Left ventricle myocardium superior (tissue), 1 donor: ENCODE measurements at regions not wholly inside any gene's neighbourhood (a gene's known extent, or its start where the extent isn't known, plus 50 kb on each side); places are given as distances from the start of the nearest gene placed in this dataset.
"Not testable (repeated sequence)": the region's sequence is repeated elsewhere in the genome, so short reads cannot be mapped to it uniquely, and the experiment has no call there.

Experiments
- ATAC-seq: fragments of 200-7000 bp; cut with Tn5 transposase; one replicate; pipeline ENCODE4 v1.9.1; 2020; ENCODE audit warnings: mild to moderate bottlenecking, moderate library complexity
- DNase-seq: peaks from one replicate; pipeline ENCODE4 v3.0.0-alpha.2; 2020
- intact Hi-C: fragments of 100-400 bp; cut with micrococcal nuclease; formaldehyde crosslinking; loops from one replicate; pipeline ENCODE4 v1.11.0; 2022
- donor health status: DM: no; HTN: yes; CAD: no; lungs with severe emphysema.

DNA sequence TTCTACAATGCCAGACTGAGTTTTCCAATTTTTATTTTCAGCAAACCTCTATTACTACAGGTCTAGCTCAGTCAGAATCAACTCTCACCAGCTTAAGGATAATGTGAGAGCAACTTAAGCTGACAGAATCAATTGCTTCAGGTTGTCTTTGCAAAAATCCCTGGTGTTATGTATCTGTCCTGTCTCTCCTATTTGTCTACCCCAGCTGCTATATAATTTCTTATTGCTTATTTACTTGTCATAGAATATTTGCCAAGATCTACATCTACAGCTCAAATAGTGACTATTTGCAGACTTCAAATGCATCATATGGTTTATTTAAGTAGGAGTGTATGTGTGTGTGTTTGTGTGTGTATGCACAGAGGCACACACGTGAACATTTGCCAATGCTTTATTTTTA is 54.1 kb downstream of the FOXG1 start:
- DNase-seq, result no peak
- intact Hi-C loops, result no loop called here
- no peak for ATAC-seq

DNA sequence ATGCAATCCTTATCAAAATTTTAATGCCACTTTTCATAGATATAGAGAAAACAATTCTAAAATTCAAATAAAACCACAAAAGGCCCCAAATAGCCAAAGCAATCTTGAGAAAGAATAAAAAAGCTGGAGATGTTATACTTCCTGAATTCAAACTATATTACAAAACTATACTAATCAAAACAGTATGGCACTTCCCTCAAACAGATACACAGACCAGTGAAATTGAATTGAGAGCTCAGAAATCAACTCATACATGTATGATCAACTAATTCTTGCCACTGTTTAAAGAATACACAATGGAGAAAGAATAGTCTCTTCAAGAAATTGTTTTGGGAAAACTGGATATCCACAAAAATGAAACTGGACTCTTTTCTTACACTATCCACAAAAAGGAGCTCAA is 55.4 kb downstream of the FOXG1 start:
- intact Hi-C loops, result no loop called here
- no peak for ATAC-seq

DNA sequence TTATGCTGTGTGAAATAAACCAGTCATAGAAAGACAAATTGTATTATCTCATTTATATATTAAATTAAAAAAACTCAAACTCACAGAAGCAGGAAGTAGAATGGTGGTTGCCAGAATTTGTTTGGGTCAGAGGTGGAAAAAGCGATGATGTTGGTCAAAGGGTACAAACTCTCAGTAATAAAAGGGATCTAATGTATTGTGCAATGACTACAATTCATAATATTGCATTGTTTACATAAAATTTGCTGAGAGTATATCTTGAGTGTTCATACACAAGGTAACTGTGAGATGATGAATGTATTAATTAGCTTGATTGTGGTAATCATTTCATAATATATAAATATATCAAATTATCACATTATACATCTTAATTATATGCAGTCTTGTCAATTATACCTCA is 56.7 kb downstream of the FOXG1 start:
- intact Hi-C loops, result no loop called here
- no peak for ATAC-seq
- no peak for DNase-seq

More for the DNA sequence above, 55.4 kb downstream of the FOXG1 start:
- DNase-seq, result no peak

DNA sequence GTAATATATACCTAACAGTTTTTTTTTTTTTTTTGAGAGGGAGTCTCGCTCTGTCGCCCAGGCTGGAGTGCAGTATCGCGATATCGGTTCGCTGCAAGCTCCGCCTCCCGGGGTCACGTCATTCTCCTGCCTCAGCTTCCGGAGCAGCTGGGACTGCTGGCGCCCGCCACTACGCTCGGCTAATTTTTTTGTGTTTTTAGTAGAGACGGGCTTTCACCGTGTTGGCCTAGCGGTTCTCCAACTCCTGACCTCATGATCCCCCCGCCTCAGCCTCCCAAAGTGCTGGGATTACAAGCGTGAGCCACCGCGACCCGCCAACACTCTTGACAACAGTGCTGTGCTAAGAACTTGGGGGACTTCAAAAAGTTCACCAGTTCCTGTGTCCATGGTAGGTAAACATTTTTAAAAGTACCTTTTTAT is 63.5 kb downstream of the FOXG1 start:
- ATAC-seq (no peak), DNase-seq (no peak)
- intact Hi-C loops, result no loop called here

DNA sequence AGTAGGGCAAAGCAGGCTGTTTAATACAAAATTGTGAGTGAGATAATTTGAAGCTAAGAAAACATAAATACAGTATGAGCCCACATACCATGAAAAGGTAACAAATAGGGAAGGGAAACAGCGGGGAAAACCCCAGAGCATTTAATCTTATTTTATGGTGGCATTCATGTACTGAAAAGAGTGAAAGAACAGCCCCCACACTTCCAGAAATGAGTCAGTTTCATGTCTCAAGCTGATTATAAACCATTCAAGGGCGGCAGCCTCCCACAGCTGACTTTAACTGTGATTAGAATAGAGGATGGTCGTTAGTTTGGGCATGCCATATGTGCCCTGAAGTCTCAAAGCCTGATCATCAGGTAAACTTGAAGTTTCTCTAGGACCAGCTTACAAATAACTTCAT is 64.5 kb downstream of the FOXG1 start:
- ATAC-seq, result no peak
- no peak for DNase-seq
- intact Hi-C loops, result no loop called here

DNA sequence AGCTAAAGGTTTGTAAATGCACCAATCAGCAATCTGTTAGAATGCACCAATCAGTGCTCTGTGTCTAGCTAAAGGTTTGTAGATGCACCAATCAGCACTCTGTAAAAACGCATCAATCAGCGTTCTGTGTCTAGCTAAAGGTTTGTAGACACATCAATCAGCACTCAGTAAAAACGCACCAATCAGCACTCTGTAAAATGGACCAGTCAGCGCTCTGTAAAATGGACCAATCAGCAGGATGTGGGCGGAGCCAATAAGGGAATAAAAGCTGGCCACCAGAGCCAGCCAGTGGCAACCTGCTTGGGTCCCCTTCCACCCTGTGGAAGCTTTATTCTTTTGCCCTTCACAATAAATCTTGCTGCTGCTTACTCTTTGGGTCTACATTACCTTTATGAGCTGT is 76.0 kb downstream of the FOXG1 start:
- intact Hi-C loops, DNase-seq, ATAC-seq: not testable (repeated sequence)

DNA sequence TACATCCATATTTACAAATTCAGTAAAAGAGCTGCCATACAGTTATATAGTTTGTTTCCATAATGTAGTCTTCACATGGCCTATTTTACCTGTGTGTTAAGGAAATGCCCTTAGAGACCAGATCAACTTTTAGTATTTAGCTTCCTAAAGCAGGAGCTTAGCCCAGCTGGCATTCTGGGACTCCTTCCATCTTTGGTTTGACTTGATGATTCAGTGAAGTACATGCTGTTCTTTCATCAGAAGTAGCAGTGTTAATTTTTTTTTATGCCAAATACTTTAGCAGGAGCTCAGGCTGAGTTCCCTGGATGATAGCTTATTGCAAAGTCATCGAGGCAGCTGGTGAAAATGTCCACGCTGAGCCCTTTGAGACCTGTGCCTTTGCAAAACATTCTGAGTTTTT is 101.0 kb downstream of the FOXG1 start:
- DNase-seq (no peak), ATAC-seq (no peak)
- intact Hi-C loops, result no loop called here

DNA sequence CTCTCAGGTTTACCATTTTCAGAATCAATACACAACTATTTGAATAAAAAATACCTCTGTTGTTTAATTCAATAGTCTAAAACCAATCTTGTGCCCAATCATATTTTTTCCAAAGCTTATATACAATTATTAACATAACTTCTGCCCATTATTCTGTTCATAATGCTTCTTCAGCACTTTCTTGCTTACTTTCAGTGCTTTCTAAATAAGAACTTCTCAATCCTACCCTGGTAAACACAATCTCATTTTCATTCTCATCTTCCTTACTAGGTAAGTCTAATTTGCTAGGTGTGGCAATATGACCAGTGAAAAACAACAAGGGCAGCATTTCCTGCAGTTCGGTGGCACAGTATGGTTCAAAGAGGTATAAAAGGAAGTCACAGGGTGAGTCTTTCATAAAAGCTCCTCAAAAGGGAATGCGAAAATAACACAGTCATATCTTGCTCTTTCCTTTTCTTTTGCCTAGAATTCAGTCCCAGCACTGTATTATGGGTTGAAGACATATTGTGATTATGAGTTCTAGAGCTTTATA is 103.5 kb downstream of the FOXG1 start:
- ATAC-seq, result no peak
- intact Hi-C loops, result no loop called here
- DNase-seq, result no peak

DNA sequence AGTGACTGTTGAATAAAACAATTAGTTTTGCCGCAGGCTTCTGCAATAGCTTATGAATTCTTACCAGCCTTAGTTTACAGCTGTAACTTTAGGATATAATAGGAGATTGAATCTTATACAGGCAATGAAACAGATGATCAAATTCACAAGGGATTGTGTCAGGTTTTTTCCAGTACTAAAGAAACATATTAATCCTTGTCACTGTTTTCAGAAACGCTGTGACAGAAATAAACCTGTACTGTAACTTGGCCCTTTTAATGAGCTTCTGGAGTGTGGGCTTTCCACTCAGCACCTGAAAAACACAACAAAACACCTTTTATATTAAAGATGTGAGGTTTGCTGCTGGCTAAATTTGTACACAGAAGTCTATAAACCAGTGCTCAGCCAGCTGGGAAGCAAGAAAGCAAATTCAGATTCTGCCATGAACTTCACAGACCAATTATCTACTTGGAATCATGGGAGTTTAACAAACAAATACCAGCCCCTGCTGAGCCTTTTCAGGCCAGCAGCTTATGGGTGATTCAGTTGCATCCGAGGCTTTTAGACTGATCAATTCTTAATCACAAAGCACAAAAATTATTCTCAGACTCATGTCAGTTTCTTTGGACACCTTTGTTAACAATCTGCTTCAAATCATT is 109.5 kb downstream of the FOXG1 start:
- no peak for DNase-seq
- intact Hi-C loops, result no loop called here
- ATAC-seq, result no peak

DNA sequence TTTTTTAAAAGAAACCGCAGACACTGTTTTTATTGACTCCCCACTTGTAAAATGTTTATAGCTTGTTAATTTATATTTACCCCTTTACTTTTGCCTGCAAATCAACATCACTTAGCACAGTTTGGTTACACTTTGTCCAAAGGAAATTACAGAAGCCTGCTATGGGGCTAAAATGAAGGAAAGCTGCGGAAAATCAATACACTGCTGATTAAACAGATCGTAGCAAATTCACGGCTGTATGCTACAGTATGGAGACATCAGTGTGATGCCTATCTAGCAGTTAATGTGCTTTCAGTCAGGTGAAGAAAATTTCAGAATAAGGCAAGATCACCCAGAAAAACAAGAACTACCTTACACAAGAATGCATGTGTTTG is 110.0 kb downstream of the FOXG1 start:
- no peak for DNase-seq
- no peak for ATAC-seq
- intact Hi-C loops, result no loop called here

DNA sequence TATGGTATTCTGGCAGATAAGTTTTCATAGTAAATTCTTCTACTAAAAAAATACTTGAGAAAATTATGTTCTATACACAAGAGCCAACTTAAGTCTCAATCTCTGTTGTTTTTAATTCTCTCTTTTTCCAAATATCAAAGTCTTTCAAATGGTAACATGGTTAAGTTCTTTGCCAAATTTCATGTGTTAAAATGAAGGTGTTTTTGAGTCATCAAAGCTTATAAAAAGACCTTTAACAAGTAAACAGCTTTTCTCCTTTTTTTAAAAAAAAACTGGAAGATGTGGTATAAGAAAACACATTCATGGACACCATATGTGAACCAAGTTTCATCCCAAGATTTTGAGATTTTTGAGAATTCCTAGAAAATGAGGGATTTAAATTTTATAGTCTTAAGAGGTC is 111.3 kb downstream of the FOXG1 start:
- DNase-seq, result no peak
- intact Hi-C loops, result no loop called here
- no peak for ATAC-seq

DNA sequence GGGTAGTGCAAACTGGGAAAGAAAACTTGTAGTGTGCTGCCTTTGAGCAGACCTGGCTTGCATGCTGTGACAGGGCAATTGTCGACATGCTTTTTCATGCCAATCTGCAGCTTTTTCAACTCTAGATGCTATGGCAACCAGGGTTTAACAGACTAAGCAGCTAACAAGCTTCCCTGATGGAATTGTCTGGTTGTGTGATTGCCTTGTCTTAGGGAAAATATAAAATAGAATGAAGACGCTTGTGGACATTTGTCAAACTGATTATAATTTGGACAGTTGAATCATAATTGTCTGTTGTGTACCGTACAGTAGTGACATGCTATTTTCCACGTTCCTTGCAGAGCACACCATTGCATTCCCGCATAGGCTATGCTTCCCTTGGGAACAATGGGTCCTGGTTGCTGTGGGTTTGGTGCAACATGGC is 113.0 kb downstream of the FOXG1 start:
- no peak for ATAC-seq
- intact Hi-C loops, result no loop called here
- no peak for DNase-seq

DNA sequence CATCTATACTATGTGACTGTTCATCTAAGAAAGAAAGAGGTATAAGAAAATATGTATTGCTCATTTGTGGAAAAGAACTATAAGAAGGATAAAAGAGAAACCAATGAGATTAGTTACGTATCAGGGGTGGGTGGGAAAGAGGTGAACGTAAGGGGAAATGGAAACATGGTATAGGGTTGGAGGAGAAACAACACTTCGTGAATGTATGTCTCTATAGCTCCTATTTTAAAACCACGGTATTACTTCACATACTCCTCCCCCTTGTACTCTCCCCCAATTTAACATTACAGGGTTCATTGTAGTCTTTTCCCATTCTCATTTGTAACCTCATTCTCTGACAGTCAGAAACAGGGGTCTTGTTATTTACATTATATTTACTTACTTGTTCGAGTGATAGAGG is 120.4 kb downstream of the FOXG1 start:
- ATAC-seq, result no peak
- no peak for DNase-seq
- intact Hi-C loops, result no loop called here

DNA sequence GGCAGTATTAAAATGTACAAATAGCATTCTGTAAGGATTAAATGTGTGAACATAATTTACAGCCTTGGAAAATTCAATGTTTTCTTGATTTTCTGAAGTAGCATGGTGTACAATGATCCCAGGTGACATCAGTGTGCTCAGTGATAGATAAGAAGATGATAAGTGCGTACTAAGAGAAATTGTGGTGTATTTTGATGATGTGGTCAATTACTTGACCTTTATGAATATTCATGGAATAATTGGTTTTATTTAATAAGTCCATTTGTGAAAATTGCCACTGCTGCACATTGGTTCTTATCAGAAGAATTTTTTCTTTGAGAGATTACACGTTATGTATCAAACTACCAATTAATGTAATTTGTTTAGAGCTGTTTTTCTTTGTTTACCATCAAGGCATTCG is 128.8 kb downstream of the FOXG1 start:
- intact Hi-C loops, result no loop called here
- ATAC-seq (no peak), DNase-seq (no peak)

DNA sequence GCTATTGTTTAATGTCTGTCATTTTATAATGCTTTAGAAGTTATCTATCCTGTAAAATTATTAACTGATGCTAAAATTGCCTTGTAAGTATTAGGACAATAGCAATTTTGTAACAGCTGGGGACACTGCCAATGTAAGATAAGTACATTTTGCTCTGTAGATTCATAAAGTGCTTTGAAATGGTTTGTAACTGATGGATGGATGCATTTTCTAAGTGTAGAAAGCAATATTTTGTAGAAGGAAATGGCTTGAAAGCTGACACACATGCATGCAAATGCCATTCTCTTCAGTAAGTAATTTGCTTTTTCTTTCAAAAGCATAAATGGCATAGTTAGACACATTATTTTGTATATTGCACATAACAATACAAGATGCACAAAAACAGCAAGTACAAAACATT is 129.8 kb downstream of the FOXG1 start:
- DNase-seq (no peak), ATAC-seq (no peak)
- intact Hi-C loops, result no loop called here

DNA sequence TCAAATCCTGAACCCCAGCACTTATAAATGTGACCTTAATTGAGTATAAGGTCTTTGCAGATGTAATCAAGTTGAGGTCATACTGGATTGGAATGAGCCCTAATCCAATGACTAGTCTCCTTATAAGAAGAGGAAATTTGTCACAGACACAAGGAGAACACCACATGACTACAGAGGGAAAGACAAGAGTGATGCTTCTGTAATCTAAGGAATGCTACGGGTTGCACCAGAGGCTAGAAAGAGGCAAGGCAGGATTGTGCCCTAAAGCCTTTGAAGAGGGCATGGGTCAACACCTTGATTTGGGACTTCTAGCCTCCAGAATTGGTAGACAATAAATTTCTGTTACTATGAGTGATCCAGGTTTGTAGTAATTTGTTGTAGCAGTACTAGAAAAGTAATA is 135.0 kb downstream of the FOXG1 start:
- intact Hi-C loops, result no loop called here
- no peak for ATAC-seq
- DNase-seq, result no peak

DNA sequence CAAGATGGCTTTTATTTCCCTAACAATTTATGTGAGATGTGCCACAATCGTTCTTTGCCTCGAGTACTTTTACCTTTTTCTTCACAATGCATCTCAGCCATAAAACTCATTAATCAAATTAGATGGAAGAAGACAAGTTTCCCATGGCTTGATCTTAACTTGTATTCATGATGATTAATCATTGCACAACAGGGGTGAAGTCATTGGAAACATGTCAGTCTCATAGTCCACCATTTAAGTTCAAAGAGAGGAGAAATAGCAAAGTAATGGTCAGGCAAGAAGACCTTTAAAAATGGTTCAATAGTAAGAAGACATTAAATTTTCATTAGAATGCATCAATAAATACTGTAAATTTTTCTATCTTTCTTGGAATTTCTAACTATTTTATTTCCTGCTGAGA is 136.3 kb downstream of the FOXG1 start:
- DNase-seq, result no peak
- no peak for ATAC-seq
- intact Hi-C loops, result no loop called here

DNA sequence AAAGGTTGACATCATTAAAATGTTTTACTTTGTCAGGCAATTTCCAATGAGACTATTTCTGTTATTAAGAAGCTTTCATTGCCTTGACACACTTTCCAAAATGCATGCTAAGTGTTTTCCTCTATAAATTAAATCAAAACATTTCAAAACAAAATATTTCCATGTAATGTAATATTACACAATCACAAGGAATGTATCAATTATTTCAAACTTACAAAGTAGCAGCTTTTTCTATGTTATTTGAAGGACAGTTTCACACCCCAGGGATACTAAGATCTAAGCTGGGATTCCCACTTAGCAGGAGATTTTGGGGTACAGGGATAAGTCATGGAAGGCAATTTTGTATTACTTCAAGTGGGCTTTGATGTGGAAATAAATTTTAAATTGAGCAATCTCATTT is 144.9 kb downstream of the FOXG1 start:
- intact Hi-C loops, result no loop called here
- DNase-seq (no peak), ATAC-seq (no peak)

DNA sequence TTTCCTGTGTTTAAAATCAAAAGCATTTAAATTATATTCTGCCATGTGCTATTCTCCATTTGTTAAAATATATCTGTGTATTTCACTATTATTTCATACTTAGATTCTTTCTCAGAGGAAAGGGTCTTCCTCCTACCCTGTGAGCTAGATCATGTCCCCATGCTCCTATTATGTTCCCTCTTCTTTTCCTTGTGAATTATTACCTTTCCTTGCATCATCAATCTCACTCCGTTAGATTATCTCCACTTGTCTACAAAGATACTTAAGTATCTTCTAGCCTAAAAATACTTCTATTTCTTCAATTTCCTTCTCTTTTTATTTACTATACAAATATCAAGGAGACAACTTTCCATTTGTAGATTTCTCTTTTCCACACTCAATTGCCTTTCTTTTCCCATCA is 146.5 kb downstream of the FOXG1 start:
- no peak for ATAC-seq
- intact Hi-C loops, result no loop called here
- no peak for DNase-seq

DNA sequence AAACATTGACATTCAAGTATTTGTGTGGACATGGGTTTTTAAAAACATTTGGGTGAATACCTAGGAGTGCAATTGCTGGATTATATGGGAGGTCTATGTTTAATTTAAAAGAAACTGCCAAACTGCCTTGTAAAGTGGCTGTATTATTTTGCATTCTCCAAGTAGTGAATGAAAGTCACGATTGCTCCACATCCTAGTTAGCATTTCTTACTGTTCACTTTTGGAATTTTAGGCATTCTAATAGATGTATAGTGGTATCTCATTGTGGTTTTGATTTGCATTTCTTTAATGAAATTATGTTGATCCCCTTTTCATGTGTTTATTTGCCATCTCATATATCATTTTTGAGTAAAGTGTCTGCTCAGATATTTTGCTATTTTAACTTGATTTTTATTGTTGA is 159.5 kb downstream of the FOXG1 start:
- intact Hi-C loops, result no loop called here
- no peak for DNase-seq
- no peak for ATAC-seq

DNA sequence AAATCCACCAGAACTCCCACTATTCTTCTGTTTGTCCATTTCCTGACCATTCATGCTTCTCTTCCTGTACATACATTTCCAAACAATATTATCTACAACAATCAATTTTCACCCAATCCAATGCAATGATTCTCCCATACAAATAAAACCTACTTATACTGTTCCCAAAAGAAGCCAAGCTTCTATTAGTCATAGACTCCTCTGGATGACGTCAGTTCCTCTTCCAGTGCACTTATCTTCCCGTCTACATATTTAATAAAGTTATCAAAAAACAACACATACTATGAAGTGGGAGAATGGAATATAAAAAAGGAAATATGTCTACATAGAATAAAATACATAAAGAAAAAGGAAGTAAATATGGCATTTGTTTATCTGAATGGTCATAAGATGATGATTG is 165.4 kb downstream of the FOXG1 start:
- DNase-seq (no peak), ATAC-seq (no peak)
- intact Hi-C loops, result no loop called here

DNA sequence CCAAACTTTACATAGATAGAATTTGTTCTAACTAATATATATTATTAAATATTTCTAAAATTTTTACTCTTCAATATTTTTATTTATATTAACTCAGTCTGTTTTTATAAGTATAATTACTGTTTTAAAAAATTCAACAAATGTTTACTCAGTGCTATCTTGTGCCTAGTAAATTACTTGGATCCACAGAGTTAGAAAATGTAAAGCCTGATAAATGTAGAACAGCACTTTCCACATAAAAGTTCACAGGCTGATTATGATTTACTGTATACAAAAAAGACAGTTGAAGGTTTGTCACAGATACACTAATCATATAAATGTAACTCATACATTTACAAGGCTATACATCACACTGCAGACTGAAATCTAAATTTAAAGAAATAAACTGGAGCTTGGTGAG is 170.0 kb downstream of the FOXG1 start:
- no peak for ATAC-seq
- intact Hi-C loops, result no loop called here

More for the DNA sequence above, 170.0 kb downstream of the FOXG1 start:
- no peak for DNase-seq
